IMR-90 (cell line): ENCODE measurements at regions not wholly inside any gene's neighbourhood (a gene's known extent, or its start where the extent isn't known, plus 50 kb on each side); places are given as distances from the start of the nearest gene placed in this dataset.

ENCODE experiments used
- ATAC-seq: fragments of 200-7000 bp; cut with Tn5 transposase; 2 replicates; pipeline ENCODE4 v1.9.1; 2020; ENCODE audit warnings: low read depth, mild to moderate bottlenecking, moderate library complexity
- BruUV-seq: library from RNA; stranded (reverse); fragments of 400-500 nt; replicated peaks from 2 replicates; lab custom pipeline; 2021; lab: Mats Ljungman, UMichigan
- CTCF ChIA-PET: fragments of 300-600 bp; formaldehyde crosslinking; extraction: SDS; loops from one replicate; lab custom pipeline; 2021; ENCODE audit warnings: antibody characterized with exemption; lab: Yijun Ruan, JAX
- POLR2A ChIA-PET: fragments of 300-600 bp; sonication (Branson Sonifier 250); formaldehyde crosslinking; loops from one replicate; lab custom pipeline; 2022; ENCODE audit warnings: antibody characterized with exemption; ENCODE audit not compliant: unreplicated experiment; lab: Charles Lee
- DNase-seq: peaks from one replicate; pipeline ENCODE4 v3.0.0; 2013
- H2AFZ ChIP-seq: replicated peaks from 2 replicates; pipeline ENCODE3; 2013; ENCODE audit warnings: low read length, mild to moderate bottlenecking; ENCODE audit not compliant: poor library complexity
- H2AK5ac ChIP-seq: 2 replicates; pipeline ENCODE4 v1.6.1; 2013; ENCODE audit warnings: low read depth, low read length, inconsistent platforms
- H2AK9ac ChIP-seq: replicated peaks from 2 replicates; pipeline ENCODE3; 2013; ENCODE audit warnings: mild to moderate bottlenecking, low read depth, low read length, moderate library complexity; ENCODE audit not compliant: poor library complexity
- H2BK120ac ChIP-seq: 2 replicates; pipeline ENCODE4 v1.6.1; 2013; ENCODE audit warnings: low read depth, low read length, inconsistent platforms
- H2BK15ac ChIP-seq: 3 replicates; pipeline ENCODE4 v1.6.1; 2013; ENCODE audit warnings: low read depth, low read length, inconsistent platforms
- H2BK20ac ChIP-seq: 2 replicates; pipeline ENCODE4 v1.6.1; 2013; ENCODE audit warnings: low read depth, mild to moderate bottlenecking, inconsistent platforms, low read length, moderate library complexity
- H2BK5ac ChIP-seq: 2 replicates; pipeline ENCODE4 v1.6.1; 2013; ENCODE audit warnings: mild to moderate bottlenecking, low read depth, low read length, inconsistent platforms; ENCODE audit not compliant: poor library complexity, severe bottlenecking
- H3K14ac ChIP-seq: replicated peaks from 2 replicates; pipeline ENCODE4 v1.6.1; 2013; ENCODE audit warnings: low read depth, low read length, inconsistent platforms
- H3K18ac ChIP-seq: 2 replicates; pipeline ENCODE4 v1.6.1; 2013; ENCODE audit warnings: low read depth, low read length, control low read depth
- H3K23ac ChIP-seq: 2 replicates; pipeline ENCODE4 v1.6.1; 2013; ENCODE audit warnings: low read depth, low read length, inconsistent platforms
- H3K27ac ChIP-seq: 2 replicates; pipeline ENCODE4 v1.5.1; 2013; ENCODE audit warnings: mild to moderate bottlenecking, control low read depth, low read length; ENCODE audit not compliant: insufficient read depth
- H3K27me3 ChIP-seq: 2 replicates; pipeline ENCODE4 v1.6.1; 2013; ENCODE audit warnings: low read length; ENCODE audit not compliant: control insufficient read depth, insufficient read depth
- H3K36me3 ChIP-seq: 2 replicates; pipeline ENCODE4 v1.6.1; 2013; ENCODE audit warnings: low read length, mixed read lengths; ENCODE audit not compliant: control insufficient read depth, insufficient read depth
- H3K4ac ChIP-seq: 2 replicates; pipeline ENCODE4 v1.6.1; 2013; ENCODE audit warnings: low read depth, low read length, inconsistent platforms
- H3K4me1 ChIP-seq: 2 replicates; pipeline ENCODE4 v1.6.1; 2013; ENCODE audit warnings: low read length, mixed read lengths; ENCODE audit not compliant: control insufficient read depth, insufficient read depth
- H3K4me2 ChIP-seq: 2 replicates; pipeline ENCODE4 v1.6.1; 2013; ENCODE audit warnings: low read depth, mild to moderate bottlenecking, control low read depth, low read length, moderate library complexity
- H3K4me3 ChIP-seq: 2 replicates; pipeline ENCODE4 v1.5.1; 2013; ENCODE audit warnings: low read depth, mild to moderate bottlenecking, control low read depth, low read length, moderate library complexity; ENCODE audit not compliant: insufficient read depth
- H3K56ac ChIP-seq: 2 replicates; pipeline ENCODE4 v1.6.1; 2013; ENCODE audit warnings: low read length, inconsistent platforms; ENCODE audit not compliant: insufficient read depth; ENCODE audit errors: extremely low read depth
- H3K79me1 ChIP-seq, 2 experiments: 2 replicates each; pipeline ENCODE4 v1.6.1; 2013; ENCODE audit warnings: low read length in 2 of 2, inconsistent platforms in 1 of 2, low read depth in 1 of 2
- H3K9ac ChIP-seq: 2 replicates; pipeline ENCODE4 v1.6.1; 2013; ENCODE audit warnings: low read depth, low read length, control low read depth
- H3K9me1 ChIP-seq: 2 replicates; pipeline ENCODE4 v1.6.1; 2013; ENCODE audit warnings: low read length, inconsistent platforms; ENCODE audit not compliant: insufficient read depth
- H3K9me3 ChIP-seq: 2 replicates; pipeline ENCODE4 v1.6.1; 2013; ENCODE audit warnings: low read length; ENCODE audit not compliant: control insufficient read depth, insufficient read depth
- H4K20me1 ChIP-seq: 2 replicates; pipeline ENCODE4 v1.6.1; 2013; ENCODE audit warnings: low read length, inconsistent platforms; ENCODE audit not compliant: insufficient read depth
- H4K5ac ChIP-seq: 2 replicates; pipeline ENCODE4 v1.6.1; 2013; ENCODE audit warnings: mild to moderate bottlenecking, low read depth, low read length, control low read depth
- H4K8ac ChIP-seq, 2 experiments: 2 replicates each; pipeline ENCODE4 v1.6.1; 2013; ENCODE audit warnings: low read depth in 2 of 2, low read length in 2 of 2, control low read depth in 1 of 2, inconsistent platforms in 1 of 2
- H4K91ac ChIP-seq: 2 replicates; pipeline ENCODE4 v1.6.1; 2013; ENCODE audit warnings: low read depth, low read length, inconsistent platforms; ENCODE audit not compliant: insufficient read depth
- CEBPB ChIP-seq: IDR thresholded peaks from 2 replicates; pipeline ENCODE4 v1.6.1; 2012; ENCODE audit warnings: low read depth, low read length, improper control_type of control experiment
- CHD1 ChIP-seq: IDR thresholded peaks from 2 replicates; pipeline ENCODE4 v1.6.1; 2012; ENCODE audit warnings: low read depth, low read length, improper control_type of control experiment
- ELK1 ChIP-seq: fragments of 150-350 bp; IDR thresholded peaks from 2 replicates; pipeline ENCODE4 v1.6.1; 2016; ENCODE audit warnings: low read depth, mild to moderate bottlenecking, low read length, moderate library complexity, borderline replicate concordance
- NFE2L2 ChIP-seq: fragments of 150-350 bp; IDR thresholded peaks from 2 replicates; pipeline ENCODE4 v1.6.1; 2016; ENCODE audit warnings: low read depth, mild to moderate bottlenecking, low read length
- POLR2A ChIP-seq: IDR thresholded peaks from 2 replicates; pipeline ENCODE4 v1.6.1; 2012; ENCODE audit warnings: mild to moderate bottlenecking, low read depth, low read length
- RAD21 ChIP-seq: IDR thresholded peaks from 2 replicates; pipeline ENCODE4 v1.6.1; 2012; ENCODE audit warnings: low read length, improper control_type of control experiment
- RCOR1 ChIP-seq: IDR thresholded peaks from 2 replicates; pipeline ENCODE4 v1.6.1; 2012; ENCODE audit warnings: mild to moderate bottlenecking, low read length, improper control_type of control experiment; ENCODE audit not compliant: insufficient replicate concordance
- SMC3 ChIP-seq: fragments of 150-350 bp; IDR thresholded peaks from 2 replicates; pipeline ENCODE4 v1.6.1; 2016; ENCODE audit warnings: low read depth, mild to moderate bottlenecking, antibody characterized with exemption, low read length, moderate library complexity
- whole genome bisulfite sequencing, 2 experiments: methylation state at CpG; one replicate each; pipeline versions ENCODE4 v1.1.5 to v1.1.7; 2013; ENCODE audit warnings: missing lambda C conversion rate in 2 of 2; ENCODE audit not compliant: insufficient read length in 1 of 2; ENCODE audit errors: extremely low coverage in 2 of 2; 5-methylcytosine and 5-hydroxymethylcytosine counted together
- dilution Hi-C: fragments of 300-500 bp; cut with HindIII; formaldehyde crosslinking; loops from one replicate; pipeline ENCODE4 v1.14.3; 2018; ENCODE audit warnings: low sequenced_read_pairs; ENCODE audit not compliant: unreplicated experiment
- in situ Hi-C: fragments of 300-500 bp; cut with MboI; formaldehyde crosslinking; loops from 3 replicates; pipeline ENCODE4 v1.14.3; 2019; ENCODE audit warnings: low sequenced_read_pairs, inconsistent platforms, mixed read lengths
- intact Hi-C: fragments of 100-400 bp; cut with micrococcal nuclease; formaldehyde crosslinking; loops from 2 replicates; pipeline ENCODE4 v1.10.0; 2022

- TF ChIP-seq SMC3 (no peak), RCOR1 (no peak), CEBPB (no peak), POLR2A (no peak), ELK1 (no peak), CHD1 (no peak), RAD21 (no peak), NFE2L2 (no peak)
- ChIA-PET POLR2A (no interaction called here), CTCF (no interaction called here)
- intact Hi-C loops (no loop called here), dilution Hi-C loops (no loop called here), in situ Hi-C loops (no loop called here)
- no peak overlapping the region for H2AK9ac ChIP-seq
- H3K4me1 ChIP-seq, result peaks cover 21% of the 10 kb centered on the region
- ATAC-seq (no peak), DNase-seq (peak; percentile 18)
- peak overlapping the region; percentile 39; the same call in 1 of the 2 replicates for H3K4ac ChIP-seq
- no peak overlapping the region for H3K9ac ChIP-seq
- WGBS, 2 experiments, result no CpG with 5 or more reads among the region's 7 CpGs
- peak overlapping the region; percentile 27; the same call in 1 of the 2 replicates for H3K18ac ChIP-seq
- no peak overlapping the region for H3K27ac ChIP-seq
- no peak overlapping the region for H4K8ac ChIP-seq
- peak overlapping the region; percentile 10 for H2BK5ac ChIP-seq
- peak overlapping the region; percentile 10 for H3K14ac ChIP-seq
- no peaks in the 10 kb centered on the region for H3K27me3 ChIP-seq
- peak overlapping the region; percentile 34; the same call in 1 of the 2 replicates for H3K23ac ChIP-seq
- peak overlapping the region; percentile 9; the same call in 1 of the 3 replicates for H2BK15ac ChIP-seq
- peaks cover 27 to 75% of the 10 kb centered on the region in 2 experiments for H3K79me1 ChIP-seq
- H2BK20ac ChIP-seq, result no peak overlapping the region
- H3K4me3 ChIP-seq, result no peak overlapping the region
- H3K4me2 ChIP-seq, result peak overlapping the region; percentile 8; the same call in 1 of the 2 replicates
- peaks cover 58% of the 10 kb centered on the region for H4K20me1 ChIP-seq
- no TSS peak for BruUV-seq
- no peak overlapping the region for H3K56ac ChIP-seq
- H2BK120ac ChIP-seq, result no peak overlapping the region
- peaks cover 6% of the 10 kb centered on the region for H3K36me3 ChIP-seq
- H3K9me1 ChIP-seq, result peaks cover 26% of the 10 kb centered on the region
- H2AK5ac ChIP-seq, result peak overlapping the region; percentile 47; the same call in 1 of the 2 replicates
- H4K5ac ChIP-seq, result no peak overlapping the region
- H4K91ac ChIP-seq, result peak overlapping the region; percentile 5; the same call in 1 of the 2 replicates
- no peaks in the 10 kb centered on the region for H3K9me3 ChIP-seq
- no peak overlapping the region for H2AFZ ChIP-seq
Observed at GRCh38 chr19:46935066-46935663, 74.4 kb downstream of the ARHGAP35 start.
